ENCODE measurements at regions not wholly inside any gene's neighbourhood (a gene's known extent, or its start where the extent isn't known, plus 50 kb on each side); places are given as distances from the start of the nearest gene placed in this dataset.

DNA sequence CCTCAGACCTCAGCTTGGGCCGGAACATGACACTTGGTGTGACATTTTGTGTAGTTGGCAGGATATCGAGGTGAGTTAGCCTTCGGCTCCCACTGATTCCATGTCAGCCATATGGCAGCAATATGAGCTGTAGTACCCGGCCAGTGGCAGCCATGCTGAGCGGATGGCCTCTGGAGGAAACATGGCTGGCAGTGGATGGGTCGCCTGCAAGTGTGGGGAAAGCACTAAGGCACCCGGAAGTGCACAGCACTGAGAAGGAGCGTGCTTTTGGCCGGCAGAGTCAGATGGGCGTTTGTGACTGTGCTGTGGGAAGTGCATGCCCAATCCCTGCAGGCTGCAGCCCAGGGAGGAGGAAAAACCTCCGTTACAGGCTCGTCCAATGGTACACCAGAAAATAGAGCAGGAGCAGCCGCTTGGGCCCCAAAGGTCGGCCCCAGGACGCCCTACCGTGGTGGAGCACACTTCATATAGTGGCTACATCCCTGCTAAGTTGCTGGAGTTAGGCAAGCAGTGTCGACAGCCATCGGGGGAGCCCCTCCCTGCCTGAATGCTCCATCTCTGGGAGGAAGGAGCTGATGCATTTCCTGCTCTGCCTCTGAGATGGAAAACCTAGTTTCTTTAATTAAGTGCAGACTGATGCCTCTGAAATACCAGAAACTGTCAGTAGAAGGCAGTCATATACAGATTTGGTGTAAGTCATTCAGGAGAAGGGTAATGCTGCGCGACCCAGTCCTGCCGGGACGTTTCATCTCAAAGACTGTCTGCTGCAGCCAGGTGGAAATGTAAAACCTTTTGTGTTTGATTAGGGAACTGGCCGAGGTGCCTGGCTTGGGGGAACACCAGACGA, 2185.8 kb upstream of the ACO1 start:
- H3K4me3 ChIP-seq (ENCODE audit: insufficient read length, low read depth) = no peak overlapping the region

DNA sequence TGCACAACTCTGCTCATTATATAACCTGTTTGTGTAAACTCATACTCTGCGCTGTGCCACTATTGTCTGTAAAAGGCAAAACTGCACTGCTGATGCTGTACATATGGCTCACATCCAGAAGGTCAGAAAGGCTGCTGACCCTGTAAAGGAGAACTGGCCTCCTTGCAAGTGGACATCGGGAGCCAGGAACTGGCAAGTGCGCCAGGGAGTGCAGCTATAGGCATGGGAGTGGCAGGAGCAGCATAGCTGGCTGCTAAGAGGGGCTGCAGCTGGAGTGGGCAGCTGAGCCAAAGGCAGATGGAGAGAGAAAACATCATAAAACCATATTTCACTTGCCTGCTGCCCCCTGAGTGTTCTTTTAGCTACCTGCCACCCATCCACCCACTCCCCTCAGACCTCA, 2183.4 kb upstream of the ACO1 start:
- DNase-seq (ENCODE audit: low read depth, low spot score) = no peak
- no peak overlapping the region for H3K4me3 ChIP-seq (ENCODE audit: insufficient read length, low read depth)
- no peaks in the 10 kb centered on the region for H3K4me1 ChIP-seq (ENCODE audit: insufficient read depth, insufficient read length)
- H3K36me3 ChIP-seq (ENCODE audit: insufficient read depth, insufficient read length, low read length) = no peaks in the 10 kb centered on the region
- TF ChIP-seq SUZ12 (IDR thresholded peaks at IDR 0.05; ENCODE audit: extremely low read depth, insufficient read depth, insufficient read length) = no peak
- TF ChIP-seq YY1 (IDR thresholded peaks at IDR 0.05; ENCODE audit: insufficient read depth, insufficient read length) = no peak
- no peak for TF ChIP-seq ZNF274 (IDR thresholded peaks at IDR 0.05; ENCODE audit: low read depth, low read length)
- peaks cover 13% of the 10 kb centered on the region for H3K9me3 ChIP-seq (ENCODE audit: insufficient read depth, low read length)
- H3K9ac ChIP-seq (ENCODE audit: insufficient read length, low read depth) = no peak overlapping the region
- H3K27me3 ChIP-seq (ENCODE audit: insufficient read depth, insufficient read length) = no peaks in the 10 kb centered on the region

More for the DNA sequence above, 2185.8 kb upstream of the ACO1 start:
- no peaks in the 10 kb centered on the region for H3K36me3 ChIP-seq (ENCODE audit: insufficient read depth, insufficient read length, low read length)
- no peaks in the 10 kb centered on the region for H3K4me1 ChIP-seq (ENCODE audit: insufficient read depth, insufficient read length)
- DNase-seq (ENCODE audit: low read depth, low spot score) = no peak
- no peaks in the 10 kb centered on the region for H3K27me3 ChIP-seq (ENCODE audit: insufficient read depth, insufficient read length)
- TF ChIP-seq SUZ12 (IDR thresholded peaks at IDR 0.05; ENCODE audit: extremely low read depth, insufficient read depth, insufficient read length) (no peak), ZNF274 (IDR thresholded peaks at IDR 0.05; ENCODE audit: low read depth, low read length) (no peak), YY1 (IDR thresholded peaks at IDR 0.05; ENCODE audit: insufficient read depth, insufficient read length) (no peak)
- no peak overlapping the region for H3K9ac ChIP-seq (ENCODE audit: insufficient read length, low read depth)
- H3K9me3 ChIP-seq (ENCODE audit: insufficient read depth, low read length) = peaks cover 13% of the 10 kb centered on the region

DNA sequence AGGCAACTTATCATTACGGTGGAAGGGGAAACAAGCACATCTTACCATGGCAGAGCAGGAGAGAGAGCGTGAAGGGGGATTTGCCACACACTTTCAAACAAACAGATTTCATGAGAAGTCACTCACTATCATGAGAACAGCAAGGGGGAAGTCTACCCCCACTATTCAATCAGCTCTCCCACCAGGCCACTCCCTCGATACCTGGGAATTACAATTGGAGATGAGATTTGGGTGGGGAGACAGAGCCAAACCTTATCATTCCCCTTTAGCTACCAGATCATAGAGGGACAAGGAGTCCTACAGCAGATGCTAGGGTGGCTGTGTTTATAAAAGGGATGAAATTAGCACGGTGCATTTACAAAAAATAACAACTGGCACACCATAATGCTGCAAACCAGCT, 2149.4 kb upstream of the ACO1 start:
- no peaks in the 10 kb centered on the region for H3K4me1 ChIP-seq (ENCODE audit: insufficient read depth, insufficient read length)
- no peaks in the 10 kb centered on the region for H3K27me3 ChIP-seq (ENCODE audit: insufficient read depth, insufficient read length)
- no peak for TF ChIP-seq SUZ12 (IDR thresholded peaks at IDR 0.05; ENCODE audit: extremely low read depth, insufficient read depth, insufficient read length)
- TF ChIP-seq ZNF274 (IDR thresholded peaks at IDR 0.05; ENCODE audit: low read depth, low read length) = no peak
- no peak for TF ChIP-seq YY1 (IDR thresholded peaks at IDR 0.05; ENCODE audit: insufficient read depth, insufficient read length)
- no peak overlapping the region for H3K4me3 ChIP-seq (ENCODE audit: insufficient read length, low read depth)
- DNase-seq (ENCODE audit: low read depth, low spot score) = no peak
- no peaks in the 10 kb centered on the region for H3K9me3 ChIP-seq (ENCODE audit: insufficient read depth, low read length)
- no peak overlapping the region for H3K9ac ChIP-seq (ENCODE audit: insufficient read length, low read depth)
- H3K36me3 ChIP-seq (ENCODE audit: insufficient read depth, insufficient read length, low read length) = no peaks in the 10 kb centered on the region

DNA sequence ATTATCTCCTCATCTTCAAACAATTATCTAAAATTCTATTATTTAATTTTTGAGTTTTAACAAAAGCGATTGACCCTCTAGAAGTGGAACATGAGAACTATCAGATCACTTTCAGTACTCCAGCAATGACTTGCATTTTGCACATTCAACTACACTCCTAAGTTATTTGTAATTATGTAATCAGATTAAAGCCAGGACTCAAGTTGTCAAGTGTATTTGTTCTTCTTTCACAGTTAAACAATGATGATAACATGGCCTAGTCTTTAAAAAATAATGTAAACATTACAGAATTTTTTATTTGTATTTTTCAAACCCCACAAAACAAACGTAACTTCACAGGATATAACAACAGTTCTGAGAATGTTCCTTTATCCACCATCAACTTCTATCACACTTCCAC, 2148.9 kb upstream of the ACO1 start:
- Histone ChIP-seq H3K9me3 (ENCODE audit: insufficient read depth, low read length) (no peaks in the 10 kb centered on the region), H3K9ac (ENCODE audit: insufficient read length, low read depth) (no peak overlapping the region), H3K4me1 (ENCODE audit: insufficient read depth, insufficient read length) (no peaks in the 10 kb centered on the region), H3K4me3 (ENCODE audit: insufficient read length, low read depth) (no peak overlapping the region), H3K36me3 (ENCODE audit: insufficient read depth, insufficient read length, low read length) (no peaks in the 10 kb centered on the region), H3K27me3 (ENCODE audit: insufficient read depth, insufficient read length) (no peaks in the 10 kb centered on the region)
- DNase-seq (ENCODE audit: low read depth, low spot score) = no peak
- TF ChIP-seq ZNF274 (IDR thresholded peaks at IDR 0.05; ENCODE audit: low read depth, low read length) (no peak), SUZ12 (IDR thresholded peaks at IDR 0.05; ENCODE audit: extremely low read depth, insufficient read depth, insufficient read length) (no peak), YY1 (IDR thresholded peaks at IDR 0.05; ENCODE audit: insufficient read depth, insufficient read length) (no peak)

DNA sequence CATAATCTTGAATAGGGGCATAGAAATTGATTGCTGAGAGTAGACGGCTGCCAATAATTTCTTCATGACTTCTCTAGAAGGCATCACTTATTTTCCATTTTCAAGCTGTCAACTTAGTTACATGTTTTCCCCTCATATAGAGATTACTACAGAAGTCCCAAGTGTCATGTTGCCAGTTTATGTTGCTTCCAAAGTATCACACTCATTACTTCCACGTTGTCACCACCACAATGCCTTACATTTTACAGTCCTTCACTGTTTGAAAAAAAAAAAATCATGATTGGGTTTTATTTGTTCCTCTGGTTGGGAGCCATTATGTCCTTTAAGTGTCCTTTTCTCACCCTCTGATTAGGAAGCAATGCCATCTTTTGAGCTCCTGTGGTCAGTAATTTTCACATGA, 2144.6 kb upstream of the ACO1 start:
- Histone ChIP-seq H3K4me1 (ENCODE audit: insufficient read depth, insufficient read length) (no peaks in the 10 kb centered on the region), H3K27me3 (ENCODE audit: insufficient read depth, insufficient read length) (no peaks in the 10 kb centered on the region), H3K4me3 (ENCODE audit: insufficient read length, low read depth) (no peak overlapping the region), H3K9me3 (ENCODE audit: insufficient read depth, low read length) (no peaks in the 10 kb centered on the region), H3K36me3 (ENCODE audit: insufficient read depth, insufficient read length, low read length) (no peaks in the 10 kb centered on the region), H3K9ac (ENCODE audit: insufficient read length, low read depth) (no peak overlapping the region)
- TF ChIP-seq YY1 (IDR thresholded peaks at IDR 0.05; ENCODE audit: insufficient read depth, insufficient read length) (no peak), SUZ12 (IDR thresholded peaks at IDR 0.05; ENCODE audit: extremely low read depth, insufficient read depth, insufficient read length) (no peak), ZNF274 (IDR thresholded peaks at IDR 0.05; ENCODE audit: low read depth, low read length) (no peak)
- DNase-seq (ENCODE audit: low read depth, low spot score) = no peak

DNA sequence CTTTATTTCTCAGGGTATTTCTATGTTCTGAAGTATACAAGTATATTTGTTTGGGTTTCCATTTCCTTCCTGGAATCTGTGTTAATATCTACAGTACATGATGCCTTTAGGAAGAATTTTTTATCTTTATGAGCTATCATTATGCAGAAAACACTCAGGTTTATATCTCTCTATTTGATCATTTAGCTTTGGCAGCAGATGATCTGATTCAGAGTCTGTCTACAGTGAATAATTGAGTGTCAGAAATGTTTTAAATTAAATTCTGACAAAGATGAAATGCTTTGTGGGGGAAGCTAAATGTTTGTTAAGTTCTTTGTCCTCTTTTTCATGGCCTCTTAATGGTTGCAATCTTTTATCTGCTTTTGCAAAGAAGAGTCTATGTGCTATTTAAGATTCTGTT, 2141.0 kb upstream of the ACO1 start:
- DNase-seq (ENCODE audit: low read depth, low spot score) = no peak
- H3K36me3 ChIP-seq (ENCODE audit: insufficient read depth, insufficient read length, low read length) = no peaks in the 10 kb centered on the region
- TF ChIP-seq YY1 (IDR thresholded peaks at IDR 0.05; ENCODE audit: insufficient read depth, insufficient read length) (no peak), ZNF274 (IDR thresholded peaks at IDR 0.05; ENCODE audit: low read depth, low read length) (no peak), SUZ12 (IDR thresholded peaks at IDR 0.05; ENCODE audit: extremely low read depth, insufficient read depth, insufficient read length) (no peak)

DNA sequence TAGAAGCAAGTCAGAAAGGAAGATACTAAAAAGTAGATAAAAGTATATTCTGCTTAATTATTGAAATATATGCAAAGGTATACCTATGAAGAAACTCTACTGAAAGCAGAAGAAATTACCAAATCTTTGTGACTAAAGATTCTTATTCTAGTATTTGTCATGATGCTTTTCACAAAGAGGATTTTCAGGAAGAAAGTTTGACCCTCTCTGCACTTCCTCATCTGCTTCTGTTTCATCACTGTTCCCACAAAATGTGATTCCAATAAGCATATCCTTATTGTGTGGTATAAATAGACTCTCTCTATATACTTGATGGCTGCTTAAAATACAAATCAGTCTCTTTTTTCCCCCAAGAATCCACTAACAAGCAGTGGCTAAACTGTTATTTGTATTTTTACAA, 2139.6 kb upstream of the ACO1 start:
- no peaks in the 10 kb centered on the region for H3K36me3 ChIP-seq (ENCODE audit: insufficient read depth, insufficient read length, low read length)
- TF ChIP-seq YY1 (IDR thresholded peaks at IDR 0.05; ENCODE audit: insufficient read depth, insufficient read length) = no peak
- TF ChIP-seq SUZ12 (IDR thresholded peaks at IDR 0.05; ENCODE audit: extremely low read depth, insufficient read depth, insufficient read length) = no peak
- no peak for TF ChIP-seq ZNF274 (IDR thresholded peaks at IDR 0.05; ENCODE audit: low read depth, low read length)
- no peak overlapping the region for H3K4me3 ChIP-seq (ENCODE audit: insufficient read length, low read depth)
- H3K27me3 ChIP-seq (ENCODE audit: insufficient read depth, insufficient read length) = no peaks in the 10 kb centered on the region
- no peak for DNase-seq (ENCODE audit: low read depth, low spot score)
- no peaks in the 10 kb centered on the region for H3K4me1 ChIP-seq (ENCODE audit: insufficient read depth, insufficient read length)
- H3K9ac ChIP-seq (ENCODE audit: insufficient read length, low read depth) = no peak overlapping the region
- no peaks in the 10 kb centered on the region for H3K9me3 ChIP-seq (ENCODE audit: insufficient read depth, low read length)

More for the DNA sequence above, 2141.0 kb upstream of the ACO1 start:
- no peak overlapping the region for H3K9ac ChIP-seq (ENCODE audit: insufficient read length, low read depth)
- H3K9me3 ChIP-seq (ENCODE audit: insufficient read depth, low read length) = no peaks in the 10 kb centered on the region
- no peaks in the 10 kb centered on the region for H3K4me1 ChIP-seq (ENCODE audit: insufficient read depth, insufficient read length)
- H3K4me3 ChIP-seq (ENCODE audit: insufficient read length, low read depth) = no peak overlapping the region
- no peaks in the 10 kb centered on the region for H3K27me3 ChIP-seq (ENCODE audit: insufficient read depth, insufficient read length)

All from NT2/D1 (cell line).